ENCODE measurements at regions not wholly inside any gene's neighbourhood (a gene's known extent, or its start where the extent isn't known, plus 50 kb on each side); places are given as distances from the start of the nearest gene placed in this dataset.

DNA sequence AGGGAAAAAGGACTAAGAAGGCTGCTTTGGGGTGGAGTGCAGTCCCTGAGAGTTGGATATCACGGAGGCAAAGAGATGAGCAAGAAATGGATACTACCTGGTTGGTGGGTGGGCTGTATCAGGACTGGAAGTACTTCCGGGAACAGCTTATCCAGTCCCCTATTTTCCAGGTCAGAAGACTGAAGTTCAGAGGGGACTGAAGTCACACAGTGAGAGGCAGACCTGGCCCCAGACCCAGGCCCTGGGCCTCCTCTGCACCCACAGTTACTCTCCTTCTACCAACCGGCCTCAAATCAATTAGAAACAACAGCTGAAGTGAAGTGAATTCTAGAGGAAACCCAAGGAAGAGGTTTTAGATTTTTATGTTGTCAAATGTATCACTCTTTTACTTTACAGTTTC lies 93.6 kb upstream of the ALDH1B1 start:
- TF ChIP-seq, protein P1, sequence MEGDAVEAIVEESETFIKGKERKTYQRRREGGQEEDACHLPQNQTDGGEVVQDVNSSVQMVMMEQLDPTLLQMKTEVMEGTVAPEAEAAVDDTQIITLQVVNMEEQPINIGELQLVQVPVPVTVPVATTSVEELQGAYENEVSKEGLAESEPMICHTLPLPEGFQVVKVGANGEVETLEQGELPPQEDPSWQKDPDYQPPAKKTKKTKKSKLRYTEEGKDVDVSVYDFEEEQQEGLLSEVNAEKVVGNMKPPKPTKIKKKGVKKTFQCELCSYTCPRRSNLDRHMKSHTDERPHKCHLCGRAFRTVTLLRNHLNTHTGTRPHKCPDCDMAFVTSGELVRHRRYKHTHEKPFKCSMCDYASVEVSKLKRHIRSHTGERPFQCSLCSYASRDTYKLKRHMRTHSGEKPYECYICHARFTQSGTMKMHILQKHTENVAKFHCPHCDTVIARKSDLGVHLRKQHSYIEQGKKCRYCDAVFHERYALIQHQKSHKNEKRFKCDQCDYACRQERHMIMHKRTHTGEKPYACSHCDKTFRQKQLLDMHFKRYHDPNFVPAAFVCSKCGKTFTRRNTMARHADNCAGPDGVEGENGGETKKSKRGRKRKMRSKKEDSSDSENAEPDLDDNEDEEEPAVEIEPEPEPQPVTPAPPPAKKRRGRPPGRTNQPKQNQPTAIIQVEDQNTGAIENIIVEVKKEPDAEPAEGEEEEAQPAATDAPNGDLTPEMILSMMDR (conservative IDR thresholded peaks at IDR 0.05; ENCODE audit: low read length) = no peak
- no peak for TF ChIP-seq EZH2phosphoT487 (IDR thresholded peaks at IDR 0.05; ENCODE audit: borderline replicate concordance)

Measured in Loucy (cell line).